Small intestine (tissue), 7 donors: ENCODE measurements at regions not wholly inside any gene's neighbourhood (a gene's known extent, or its start where the extent isn't known, plus 50 kb on each side); places are given as distances from the start of the nearest gene placed in this dataset.

Experiments used
- DNase-seq, 2 donors: peaks; one replicate each; pipeline versions ENCODE4 v3.0.0 to v3.0.0-alpha.2; 2013
- FAIRE-seq: peaks from 2 replicates; lab custom pipeline; 2012; peaks lifted over from hg19 to GRCh38; lab: Jason Lieb, UNC
- H3K27ac ChIP-seq, 3 donors: one replicate each; pipeline ENCODE4 v1.5.1; 2013; ENCODE audit warnings: low read length in 2 of 3, mild to moderate bottlenecking in 2 of 3, control low read depth in 1 of 3, inconsistent platforms in 1 of 3, low read depth in 1 of 3, moderate library complexity in 1 of 3
- H3K27me3 ChIP-seq, 3 donors: one replicate each; pipeline ENCODE4 v1.6.1; 2013; ENCODE audit warnings: low read length in 3 of 3, inconsistent platforms in 1 of 3; ENCODE audit not compliant: control insufficient read depth in 3 of 3, insufficient read depth in 3 of 3
- H3K36me3 ChIP-seq, 3 donors: one replicate each; pipeline ENCODE4 v1.6.1; 2013; ENCODE audit warnings: low read length in 3 of 3, inconsistent platforms in 1 of 3, low read depth in 1 of 3, mild to moderate bottlenecking in 1 of 3, moderate library complexity in 1 of 3; ENCODE audit not compliant: control insufficient read depth in 3 of 3, insufficient read depth in 2 of 3
- H3K4me1 ChIP-seq, 3 donors: one replicate each; pipeline ENCODE4 v1.6.1; 2013; ENCODE audit warnings: low read length in 2 of 3, inconsistent platforms in 1 of 3, low read depth in 1 of 3, mild to moderate bottlenecking in 1 of 3, moderate library complexity in 1 of 3; ENCODE audit not compliant: control insufficient read depth in 3 of 3, insufficient read depth in 2 of 3
- H3K4me3 ChIP-seq, 3 donors: one replicate each; pipeline ENCODE4 v1.5.1; 2013; ENCODE audit warnings: low read length in 3 of 3, control low read depth in 1 of 3, inconsistent platforms in 1 of 3, low read depth in 1 of 3, mild to moderate bottlenecking in 1 of 3, moderate library complexity in 1 of 3
- H3K9me3 ChIP-seq, 2 donors: one replicate each; pipeline ENCODE4 v1.6.1; 2013; ENCODE audit warnings: low read depth in 1 of 2, low read length in 1 of 2; ENCODE audit not compliant: control insufficient read depth in 2 of 2, insufficient read depth in 1 of 2
- WGBS, 3 donors: extraction: QIAGEN DNeasy Blood & Tissue Kit; methylation state at CpG; one replicate each; pipeline ENCODE4 v1.1.7; 2013; 5-methylcytosine and 5-hydroxymethylcytosine counted together
- donor health status: healthy with polysubstance abuse.
- donor health status: control.
- donor health status: control.
- donor health status: Bipolar disorder and iron deficiency.
- donor health status: healthy.

GRCh38 chr1:4023678-4024077 lies 123.6 kb upstream of the C1orf174 start:
- no peak for FAIRE-seq
- H3K4me3 ChIP-seq = no peak overlapping the region
- no peaks in the 10 kb centered on the region for H3K9me3 ChIP-seq
- no peaks in the 10 kb centered on the region for H3K4me1 ChIP-seq
- no peak overlapping the region for H3K27ac ChIP-seq
- 67 to 79% (median 78%) methylated on average over 5 of the region's 5 CpGs for WGBS, 3 donors
- H3K36me3 ChIP-seq = no peaks in the 10 kb centered on the region
- DNase-seq = no peak
- H3K27me3 ChIP-seq = no peaks in the 10 kb centered on the region

GRCh38 chr1:4024811-4025210 lies 124.7 kb upstream of the C1orf174 start:
- peaks cover 0 to 2% (median 0%) of the 10 kb centered on the region in 3 donors for H3K27me3 ChIP-seq
- no peaks in the 10 kb centered on the region for H3K9me3 ChIP-seq
- no peak overlapping the region for H3K27ac ChIP-seq
- H3K4me3 ChIP-seq = no peak overlapping the region
- no peaks in the 10 kb centered on the region for H3K36me3 ChIP-seq
- H3K4me1 ChIP-seq = no peaks in the 10 kb centered on the region
- FAIRE-seq = no peak
- no peak for DNase-seq

- DNase-seq (no peak), FAIRE-seq (no peak)
- Histone ChIP-seq H3K27ac (no peak overlapping the region), H3K36me3 (no peaks in the 10 kb centered on the region), H3K9me3 (no peaks in the 10 kb centered on the region), H3K27me3 (peaks cover 0 to 2% (median 0%) of the 10 kb centered on the region in 3 donors), H3K4me1 (no peaks in the 10 kb centered on the region), H3K4me3 (no peak overlapping the region)
- WGBS, 3 donors = 72 to 81% (median 73%) methylated on average over 5 of the region's 5 CpGs
Observed at GRCh38 chr1:4025752-4026151, 125.7 kb upstream of the C1orf174 start.

- Histone ChIP-seq H3K9me3 (no peaks in the 10 kb centered on the region), H3K4me1 (no peaks in the 10 kb centered on the region), H3K4me3 (no peak overlapping the region), H3K27ac (no peak overlapping the region), H3K36me3 (no peaks in the 10 kb centered on the region), H3K27me3 (peaks cover 0 to 2% (median 0%) of the 10 kb centered on the region in 3 donors)
- no peak for DNase-seq
- WGBS, 3 donors = 68 to 86% (median 71%) methylated on average over 11 of the region's 11 CpGs
- no peak for FAIRE-seq
Observed at GRCh38 chr1:4027008-4027407, 126.9 kb upstream of the C1orf174 start.

- H3K9me3 ChIP-seq = no peaks in the 10 kb centered on the region
- H3K4me3 ChIP-seq = no peak overlapping the region
- WGBS, 3 donors = 30 to 53% (median 48%) methylated on average over 16 of the region's 16 CpGs
- H3K27ac ChIP-seq = no peak overlapping the region
- no peaks in the 10 kb centered on the region for H3K4me1 ChIP-seq
- no peaks in the 10 kb centered on the region for H3K36me3 ChIP-seq
- DNase-seq (no peak), FAIRE-seq (no peak)
- H3K27me3 ChIP-seq = peaks cover 0 to 2% (median 0%) of the 10 kb centered on the region in 3 donors
Observed at GRCh38 chr1:4027492-4028138, 127.5 kb upstream of the C1orf174 start.

GRCh38 chr1:4028139-4028501 lies 128.0 kb upstream of the C1orf174 start:
- H3K4me3 ChIP-seq = no peak overlapping the region
- no peak for DNase-seq
- no peaks in the 10 kb centered on the region for H3K36me3 ChIP-seq
- WGBS, 3 donors = 89 to 91% (median 90%) methylated on average over 6 of the region's 6 CpGs
- H3K27ac ChIP-seq = no peak overlapping the region
- no peaks in the 10 kb centered on the region for H3K4me1 ChIP-seq
- no peaks in the 10 kb centered on the region for H3K9me3 ChIP-seq
- peaks cover 0 to 2% (median 0%) of the 10 kb centered on the region in 3 donors for H3K27me3 ChIP-seq
- no peak for FAIRE-seq

- no peak overlapping the region for H3K27ac ChIP-seq
- H3K4me1 ChIP-seq = no peaks in the 10 kb centered on the region
- H3K36me3 ChIP-seq = no peaks in the 10 kb centered on the region
- no peaks in the 10 kb centered on the region for H3K9me3 ChIP-seq
- no peak overlapping the region for H3K4me3 ChIP-seq
- FAIRE-seq (no peak), DNase-seq (no peak)
- peaks cover 0 to 4% (median 2%) of the 10 kb centered on the region in 3 donors for H3K27me3 ChIP-seq
Observed at GRCh38 chr1:4029376-4029775, 129.3 kb upstream of the C1orf174 start.

- 48 to 70% (median 58%) methylated on average over 6 of the region's 6 CpGs for WGBS, 3 donors
- Histone ChIP-seq H3K36me3 (no peaks in the 10 kb centered on the region), H3K27me3 (peaks cover 0 to 4% (median 2%) of the 10 kb centered on the region in 3 donors), H3K4me1 (no peaks in the 10 kb centered on the region), H3K9me3 (no peaks in the 10 kb centered on the region), H3K4me3 (no peak overlapping the region), H3K27ac (no peak overlapping the region)
- FAIRE-seq (no peak), DNase-seq (no peak)
Observed at GRCh38 chr1:4032571-4032970, 132.5 kb upstream of the C1orf174 start.

GRCh38 chr1:4033129-4033676 lies 133.1 kb upstream of the C1orf174 start:
- no peak overlapping the region for H3K27ac ChIP-seq
- no peak overlapping the region for H3K4me3 ChIP-seq
- H3K9me3 ChIP-seq = no peaks in the 10 kb centered on the region
- FAIRE-seq (no peak), DNase-seq (no peak)
- no peaks in the 10 kb centered on the region for H3K4me1 ChIP-seq
- no peaks in the 10 kb centered on the region for H3K36me3 ChIP-seq
- peaks cover 0 to 4% (median 2%) of the 10 kb centered on the region in 3 donors for H3K27me3 ChIP-seq
- 67 to 83% (median 78%) methylated on average over 14 of the region's 14 CpGs for WGBS, 3 donors
